ENCODE measurements at regions not wholly inside any gene's neighbourhood (a gene's known extent, or its start where the extent isn't known, plus 50 kb on each side); places are given as distances from the start of the nearest gene placed in this dataset.

DNA sequence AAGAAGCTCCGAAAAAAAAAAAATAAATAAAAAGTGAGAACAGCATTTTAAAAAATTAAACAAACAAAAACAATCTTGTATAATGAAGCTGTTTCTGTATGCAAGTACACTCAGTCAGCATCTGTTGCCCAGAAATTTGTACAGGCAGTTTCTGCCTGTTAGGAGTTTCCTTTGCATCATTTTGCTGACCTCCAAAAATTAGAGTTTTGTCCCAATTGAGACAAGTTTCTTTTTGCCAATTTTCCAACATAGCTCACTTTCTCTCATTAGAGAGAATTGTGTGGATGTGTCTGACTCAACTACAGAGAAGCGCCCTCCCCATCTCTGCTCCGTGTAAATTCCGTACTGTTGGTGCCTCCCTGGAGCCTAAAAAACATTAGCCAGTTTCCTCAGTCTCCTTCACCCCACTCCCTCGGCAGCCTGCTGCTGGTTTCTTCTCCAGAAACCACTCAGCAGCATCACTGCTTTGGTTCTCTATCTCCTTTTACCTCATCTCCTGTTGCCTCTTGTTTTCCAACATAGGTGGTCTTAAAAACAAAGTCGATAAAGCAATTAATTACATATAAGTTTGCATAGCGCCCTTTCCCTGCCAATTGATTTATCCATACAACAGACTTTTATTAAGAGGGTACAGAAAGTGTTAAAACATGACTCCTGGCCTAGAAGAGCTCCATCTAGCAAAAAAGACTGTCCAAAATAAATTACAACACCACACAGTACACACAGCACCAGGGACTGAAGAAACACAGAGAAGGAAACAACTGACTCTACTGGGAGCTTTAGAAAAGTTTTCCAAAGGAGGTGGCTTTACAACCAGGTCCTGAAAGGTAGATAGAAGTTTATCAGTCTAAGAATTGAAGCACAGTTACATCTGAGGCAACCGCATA is 286.7 kb downstream of the SHOX2 start:
- TF ChIP-seq, protein P1, sequence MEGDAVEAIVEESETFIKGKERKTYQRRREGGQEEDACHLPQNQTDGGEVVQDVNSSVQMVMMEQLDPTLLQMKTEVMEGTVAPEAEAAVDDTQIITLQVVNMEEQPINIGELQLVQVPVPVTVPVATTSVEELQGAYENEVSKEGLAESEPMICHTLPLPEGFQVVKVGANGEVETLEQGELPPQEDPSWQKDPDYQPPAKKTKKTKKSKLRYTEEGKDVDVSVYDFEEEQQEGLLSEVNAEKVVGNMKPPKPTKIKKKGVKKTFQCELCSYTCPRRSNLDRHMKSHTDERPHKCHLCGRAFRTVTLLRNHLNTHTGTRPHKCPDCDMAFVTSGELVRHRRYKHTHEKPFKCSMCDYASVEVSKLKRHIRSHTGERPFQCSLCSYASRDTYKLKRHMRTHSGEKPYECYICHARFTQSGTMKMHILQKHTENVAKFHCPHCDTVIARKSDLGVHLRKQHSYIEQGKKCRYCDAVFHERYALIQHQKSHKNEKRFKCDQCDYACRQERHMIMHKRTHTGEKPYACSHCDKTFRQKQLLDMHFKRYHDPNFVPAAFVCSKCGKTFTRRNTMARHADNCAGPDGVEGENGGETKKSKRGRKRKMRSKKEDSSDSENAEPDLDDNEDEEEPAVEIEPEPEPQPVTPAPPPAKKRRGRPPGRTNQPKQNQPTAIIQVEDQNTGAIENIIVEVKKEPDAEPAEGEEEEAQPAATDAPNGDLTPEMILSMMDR (IDR thresholded peaks at IDR 0.05) = no peak
- Histone ChIP-seq H3K4me3 (no peak overlapping the region), H3K36me3 (no peaks in the 10 kb centered on the region), H3K27ac (no peak overlapping the region), H3K27me3 (ENCODE audit: low read depth) (no peaks in the 10 kb centered on the region), H3K9me3 (no peaks in the 10 kb centered on the region), H3K4me1 (no peaks in the 10 kb centered on the region)
- ATAC-seq (no peak), DNase-seq (no peak)
- intact Hi-C loops (cut with DNase I) = no loop called here

DNA sequence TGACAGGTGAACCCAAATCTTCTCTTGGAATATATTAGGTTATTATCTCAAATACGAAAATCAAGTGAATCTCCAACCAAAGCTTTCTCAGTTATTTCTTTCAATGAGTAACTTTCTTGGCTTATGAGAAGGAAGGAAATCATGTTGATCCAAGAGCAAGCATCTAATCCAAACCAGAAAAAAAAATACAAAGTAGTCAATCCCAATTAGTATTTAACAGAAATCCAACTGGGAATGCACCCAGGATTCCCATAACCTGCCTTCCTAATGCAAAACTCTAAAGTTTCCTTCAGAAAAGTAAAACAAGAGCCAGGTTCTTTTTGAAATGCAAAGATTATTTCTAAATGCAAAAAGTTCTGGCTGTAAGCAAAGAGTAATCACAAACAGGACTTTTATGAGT is 289.3 kb downstream of the SHOX2 start:
- H3K27me3 ChIP-seq (ENCODE audit: low read depth) = no peaks in the 10 kb centered on the region
- no peaks in the 10 kb centered on the region for H3K36me3 ChIP-seq
- H3K4me3 ChIP-seq = no peak overlapping the region
- H3K4me1 ChIP-seq = no peaks in the 10 kb centered on the region
- no peak overlapping the region for H3K27ac ChIP-seq
- no peaks in the 10 kb centered on the region for H3K9me3 ChIP-seq
- no peak for ATAC-seq
- DNase-seq = no peak
- intact Hi-C loops (cut with DNase I) = no loop called here
- TF ChIP-seq, protein P1 (IDR thresholded peaks at IDR 0.05) = no peak

- Histone ChIP-seq H3K36me3 (no peaks in the 10 kb centered on the region), H3K27ac (no peak overlapping the region), H3K4me3 (no peak overlapping the region), H3K9me3 (no peaks in the 10 kb centered on the region), H3K4me1 (no peaks in the 10 kb centered on the region), H3K27me3 (ENCODE audit: low read depth) (no peaks in the 10 kb centered on the region)
- TF ChIP-seq, protein P1 (IDR thresholded peaks at IDR 0.05) = no peak
- DNase-seq (no peak), ATAC-seq (no peak)
- intact Hi-C loops (cut with DNase I) = no loop called here
These were observed 289.9 kb downstream of the SHOX2 start for GRCh38 chr3:157816296-157816695.

- Histone ChIP-seq H3K4me1 (no peaks in the 10 kb centered on the region), H3K27me3 (ENCODE audit: low read depth) (no peaks in the 10 kb centered on the region), H3K4me3 (no peak overlapping the region), H3K9me3 (no peaks in the 10 kb centered on the region), H3K27ac (no peak overlapping the region), H3K36me3 (no peaks in the 10 kb centered on the region)
- ATAC-seq = no peak
- intact Hi-C loops (cut with DNase I) = no loop called here
- no peak for DNase-seq
- TF ChIP-seq, protein P1 (IDR thresholded peaks at IDR 0.05) = no peak
These were observed 290.5 kb downstream of the SHOX2 start for GRCh38 chr3:157815739-157816138.

- Histone ChIP-seq H3K27me3 (ENCODE audit: low read depth) (no peaks in the 10 kb centered on the region), H3K9me3 (no peaks in the 10 kb centered on the region), H3K4me1 (no peaks in the 10 kb centered on the region), H3K36me3 (no peaks in the 10 kb centered on the region), H3K4me3 (no peak overlapping the region), H3K27ac (no peak overlapping the region)
- intact Hi-C loops (cut with DNase I) = no loop called here
- DNase-seq = no peak
- TF ChIP-seq, protein P1 (IDR thresholded peaks at IDR 0.05) = no peak
- ATAC-seq = no peak
These were observed 295.1 kb downstream of the SHOX2 start for GRCh38 chr3:157810924-157811718.
